GM20431 (cell line): ENCODE measurements at regions not wholly inside any gene's neighbourhood (a gene's known extent, or its start where the extent isn't known, plus 50 kb on each side); places are given as distances from the start of the nearest gene placed in this dataset.

Experiments used
- in situ Hi-C: fragments of 300-500 bp; cut with MseI, MboI; formaldehyde crosslinking; loops from one replicate; pipeline ENCODE4 v1.15.0; 2020; ENCODE audit warnings: low sequenced_read_pairs; ENCODE audit not compliant: unreplicated experiment

- in situ Hi-C loops = no loop called here
These were observed 268.3 kb downstream of the FBXO15 start for GRCh38 chr18:73879328-73879727.

DNA sequence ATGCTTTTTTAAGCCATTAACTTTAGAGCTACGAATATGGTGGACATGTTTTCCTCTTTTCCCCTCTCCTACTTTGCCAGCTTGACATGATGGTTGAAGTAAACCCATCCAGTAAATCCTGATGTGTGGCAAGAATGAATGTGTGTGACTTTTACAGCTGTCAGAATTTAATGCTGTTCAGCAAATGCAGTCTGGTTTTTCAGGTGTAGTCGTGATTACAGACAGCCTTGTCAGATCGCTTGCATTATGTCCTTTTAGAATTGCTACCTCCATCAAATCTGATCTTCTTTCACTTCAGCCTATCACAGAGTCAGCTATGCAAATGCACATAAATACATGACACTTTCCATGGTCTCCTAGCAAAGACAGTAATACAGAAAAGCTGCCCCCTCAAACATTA, 278.5 kb downstream of the FBXO15 start:
- in situ Hi-C loops = no loop called here

DNA sequence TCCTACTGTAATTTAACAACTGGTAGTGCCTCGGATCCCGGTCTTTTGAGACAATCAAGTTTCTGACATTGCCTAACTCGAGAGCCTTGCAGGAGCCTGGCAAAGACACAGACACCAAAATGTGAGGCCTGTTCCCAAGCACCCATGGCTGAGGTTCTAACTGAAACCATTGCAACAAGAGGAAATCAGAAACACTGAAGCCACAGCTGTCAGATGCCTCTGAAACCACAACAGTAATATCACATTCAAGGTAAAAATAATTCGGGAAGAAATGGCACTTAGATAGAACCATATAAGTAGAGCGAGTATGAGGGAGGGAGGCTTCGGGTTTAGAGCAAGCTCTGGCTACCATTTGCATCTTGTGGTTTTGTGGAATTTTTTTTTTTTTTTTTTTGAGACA, 285.9 kb downstream of the FBXO15 start:
- in situ Hi-C loops = no loop called here

DNA sequence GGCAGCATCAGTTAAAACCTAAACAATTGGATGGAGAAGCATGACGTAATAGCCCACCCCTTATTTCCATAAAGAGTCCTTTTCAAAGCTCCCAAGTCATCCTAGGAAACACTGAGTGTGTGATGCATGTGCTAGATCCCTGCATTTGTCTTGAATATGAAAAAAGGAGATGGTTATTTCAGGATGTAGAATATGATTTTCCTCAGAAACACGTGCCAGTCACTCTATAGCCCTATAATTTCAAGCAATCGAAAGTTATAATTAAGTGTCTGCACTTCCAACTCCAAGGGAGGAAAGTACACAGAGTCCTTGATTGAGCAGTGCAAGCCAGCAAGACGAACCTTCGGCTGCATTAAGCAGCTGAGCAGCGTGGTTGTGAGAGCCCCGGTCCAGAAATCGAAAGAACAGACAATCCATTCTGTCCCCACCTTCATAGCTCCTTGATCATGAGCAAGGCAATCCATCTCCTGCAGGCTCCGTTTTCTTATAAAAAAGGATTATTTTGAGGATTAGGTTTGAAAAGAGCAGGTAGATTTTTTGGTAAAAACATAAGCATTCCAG, 287.7 kb downstream of the FBXO15 start:
- in situ Hi-C loops = no loop called here

GRCh38 chr18:73852789-73853549, 294.7 kb downstream of the FBXO15 start:
- in situ Hi-C loops = no loop called here

DNA sequence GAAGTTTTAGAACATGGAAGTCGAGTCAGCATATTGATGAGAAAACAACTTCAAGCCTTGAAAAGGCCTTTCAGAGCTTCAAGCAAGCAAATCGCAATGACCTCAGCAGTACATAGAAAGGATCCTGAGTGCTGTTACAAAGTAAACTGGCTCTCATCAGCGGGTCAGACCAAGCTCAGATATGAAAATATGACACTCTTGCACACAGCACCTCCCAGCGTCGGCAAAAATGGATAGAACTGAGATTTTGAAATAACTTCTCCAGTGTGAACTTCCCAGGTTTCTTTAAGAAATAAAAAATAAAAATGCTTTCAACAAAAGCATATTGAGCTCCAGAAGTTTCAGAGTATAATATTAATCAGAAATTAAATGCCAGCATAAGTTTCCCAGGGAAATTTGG, 296.9 kb downstream of the FBXO15 start:
- in situ Hi-C loops = no loop called here

DNA sequence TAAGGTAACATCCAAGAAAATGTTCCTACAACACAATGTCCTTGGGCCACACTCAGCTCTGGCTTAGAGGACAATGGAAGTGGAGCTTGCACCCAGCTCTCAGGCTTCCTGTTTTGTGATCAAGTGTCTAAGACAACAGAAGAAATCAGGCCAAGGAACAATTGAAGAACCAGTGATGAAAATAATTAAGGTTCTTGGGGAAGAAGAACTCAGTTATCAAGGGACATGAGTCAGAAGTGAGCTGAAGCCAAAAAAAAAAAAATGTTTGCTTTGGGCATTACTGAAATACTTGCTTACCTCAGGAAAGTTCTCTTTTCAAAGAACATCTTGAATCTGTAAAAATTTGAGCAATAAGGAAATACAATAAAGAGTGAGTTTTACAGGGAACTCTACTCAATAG, 299.0 kb downstream of the FBXO15 start:
- in situ Hi-C loops = no loop called here

DNA sequence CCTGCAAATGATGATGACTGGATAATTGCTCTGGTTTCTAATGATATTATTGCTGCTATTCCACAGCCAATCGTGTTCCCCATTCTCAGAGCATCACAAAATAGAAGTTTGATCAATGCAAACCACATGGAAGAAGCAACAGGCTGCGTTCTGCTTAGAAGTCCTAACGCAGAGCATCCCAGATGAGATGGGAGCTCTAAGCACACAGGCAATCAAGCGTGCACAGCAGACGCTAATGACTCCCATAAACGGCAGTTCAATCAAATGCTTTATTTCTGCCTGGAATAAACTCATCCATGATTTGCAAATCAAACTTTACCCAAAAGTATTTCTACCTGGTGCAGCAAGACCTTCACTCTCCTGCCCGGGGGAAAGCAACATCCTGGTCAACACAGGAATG, 304.2 kb downstream of the FBXO15 start:
- in situ Hi-C loops = no loop called here

DNA sequence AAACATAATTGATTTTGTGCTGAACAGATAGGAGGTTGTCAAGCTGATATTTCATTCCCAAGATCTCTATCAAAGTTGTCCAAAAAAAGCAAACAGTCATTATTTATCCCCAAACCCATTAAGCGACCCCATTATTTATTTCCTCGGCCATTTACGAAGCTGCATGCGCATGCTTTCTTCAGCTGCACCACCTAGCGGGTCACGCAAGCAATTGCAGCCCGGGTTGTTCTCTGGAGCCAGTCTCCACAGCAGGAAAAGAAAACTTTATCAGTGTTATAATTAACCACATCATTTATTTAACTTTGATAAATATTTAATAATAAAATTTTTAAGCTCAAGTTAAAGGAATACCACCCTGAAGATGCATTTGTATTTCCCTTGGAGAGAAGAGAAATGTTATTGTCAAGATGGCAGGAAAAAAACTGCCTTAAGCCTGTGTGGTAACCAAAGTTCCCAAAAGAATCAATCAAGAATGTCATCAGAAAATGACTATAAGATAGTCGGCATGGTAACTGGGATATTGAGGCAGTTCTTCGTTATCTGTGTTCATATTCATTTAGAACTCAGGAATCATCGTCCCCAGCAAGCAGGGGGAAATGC, 304.7 kb downstream of the FBXO15 start:
- in situ Hi-C loops = no loop called here

GRCh38 chr18:73841661-73842060, 306.0 kb downstream of the FBXO15 start:
- in situ Hi-C loops = no loop called here

GRCh38 chr18:73840319-73840945, 307.2 kb downstream of the FBXO15 start:
- in situ Hi-C loops = no loop called here

- in situ Hi-C loops = no loop called here
These were observed 308.2 kb downstream of the FBXO15 start for GRCh38 chr18:73839441-73839840.

DNA sequence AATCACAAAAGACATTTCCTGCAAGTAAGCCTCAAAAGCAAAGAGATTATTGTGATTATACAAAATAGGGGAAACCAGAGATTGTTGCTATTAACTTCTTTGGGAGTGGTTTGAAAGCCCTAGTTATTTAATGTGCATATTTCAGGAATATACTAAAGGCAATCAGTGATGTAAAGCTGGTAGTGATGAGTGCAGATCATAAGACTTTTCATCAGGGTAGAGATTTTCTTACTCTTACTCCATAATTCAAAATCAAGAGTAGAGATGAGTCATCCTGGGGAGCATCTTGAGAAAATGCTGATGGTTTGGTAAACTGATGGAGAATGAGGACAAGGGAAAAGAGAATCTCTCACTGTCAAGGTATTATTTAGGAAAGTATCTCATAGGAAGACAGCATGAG, 309.5 kb downstream of the FBXO15 start:
- in situ Hi-C loops = no loop called here

DNA sequence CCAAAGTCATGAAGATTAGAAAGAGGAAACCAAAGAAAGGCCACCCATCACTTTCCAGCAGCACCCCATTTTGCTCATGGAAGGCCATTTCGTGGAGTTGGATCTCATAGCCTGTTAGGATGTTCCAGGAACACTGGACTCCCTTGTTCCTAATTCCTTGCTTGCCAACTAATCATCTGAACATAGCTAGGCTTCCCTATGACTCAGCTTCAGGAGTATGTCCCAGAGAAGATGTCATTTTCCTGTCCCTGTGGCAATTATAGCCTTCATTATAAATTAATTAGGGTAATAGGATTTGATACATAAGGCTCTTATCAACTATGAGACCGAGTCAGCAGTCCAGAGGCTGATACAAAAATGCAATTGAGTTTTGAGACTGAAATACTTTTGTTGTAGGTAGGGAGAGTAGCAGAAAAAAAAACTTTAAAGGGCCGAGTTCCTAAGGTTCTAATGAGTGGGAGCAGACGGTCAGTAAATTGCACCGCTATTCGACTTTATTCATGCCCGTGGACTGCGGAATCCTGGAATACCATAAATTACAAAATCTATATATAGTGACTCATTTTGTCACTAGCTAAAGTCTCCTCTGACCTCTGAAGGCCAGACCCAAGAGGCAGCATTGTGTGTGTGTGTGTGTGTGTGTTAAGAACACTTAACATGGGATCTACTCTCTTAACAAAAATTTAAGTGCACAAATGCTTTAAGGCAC, 311.8 kb downstream of the FBXO15 start:
- in situ Hi-C loops = no loop called here

GRCh38 chr18:73835039-73835438, 312.6 kb downstream of the FBXO15 start:
- in situ Hi-C loops = no loop called here

GRCh38 chr18:73831688-73832087, 315.9 kb downstream of the FBXO15 start:
- in situ Hi-C loops = no loop called here

GRCh38 chr18:73829146-73829545, 318.5 kb downstream of the FBXO15 start:
- in situ Hi-C loops = no loop called here

- in situ Hi-C loops = no loop called here
These were observed 319.8 kb downstream of the FBXO15 start for GRCh38 chr18:73827801-73828200.

- in situ Hi-C loops = no loop called here
These were observed 321.5 kb downstream of the FBXO15 start for GRCh38 chr18:73826098-73826497.

DNA sequence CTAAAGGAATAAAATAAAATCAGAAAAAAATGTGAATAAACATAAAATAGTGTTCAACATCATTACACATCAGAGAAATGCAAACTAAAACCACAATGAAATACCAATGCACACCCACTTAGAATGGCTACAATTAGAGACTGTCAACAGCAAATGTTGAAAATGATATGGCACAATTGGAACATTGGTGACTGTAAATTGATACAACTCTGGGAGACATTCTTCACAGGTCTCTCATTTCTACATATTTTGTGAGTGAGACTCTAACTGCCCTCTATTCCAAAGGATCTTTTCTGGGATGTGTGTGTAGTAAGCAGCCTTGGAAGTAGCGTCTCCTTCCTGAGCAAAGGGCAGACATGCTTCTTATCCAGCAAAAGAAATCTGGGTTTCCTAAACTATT, 323.0 kb downstream of the FBXO15 start:
- in situ Hi-C loops = no loop called here

DNA sequence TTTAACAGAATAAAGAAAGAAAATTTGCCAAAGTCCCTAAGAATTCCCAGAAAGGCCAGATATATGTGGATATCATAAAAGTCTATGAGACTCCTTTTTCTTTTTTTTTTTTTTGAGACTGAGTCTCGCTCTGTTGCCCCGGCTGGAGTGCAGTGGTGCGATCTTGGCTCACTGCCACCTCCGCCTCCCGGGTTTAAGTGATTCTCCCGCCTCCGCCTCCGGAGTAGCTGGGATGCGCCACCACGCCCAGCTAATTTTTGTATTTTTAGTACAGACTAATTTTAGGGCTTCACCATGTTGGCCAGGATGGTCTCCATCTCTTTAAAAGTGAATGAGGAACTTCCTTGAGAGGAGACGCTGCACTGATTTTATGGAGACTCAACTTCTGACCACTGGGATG, 335.2 kb downstream of the FBXO15 start:
- in situ Hi-C loops = no loop called here
